Keratinocyte (primary cell): ENCODE measurements at regions not wholly inside any gene's neighbourhood (a gene's known extent, or its start where the extent isn't known, plus 50 kb on each side); places are given as distances from the start of the nearest gene placed in this dataset.

Experiments used
- EZH2 ChIP-seq: IDR thresholded peaks from one replicate; pipeline ENCODE4 v1.6.1; 2012; ENCODE audit warnings: inconsistent platforms, mild to moderate bottlenecking, low read length, moderate library complexity
- TF ChIP-seq, protein P1 (sequence below), 3 experiments: IDR thresholded peaks in 1 of 3; conservative IDR thresholded peaks in 1 of 3; optimal IDR thresholded peaks in 1 of 3; 2 replicates in 2 of 3; 3 replicates in 1 of 3; pipeline versions ENCODE3 to v1.5.1; 2011; ENCODE audit warnings: low read length in 3 of 3, mild to moderate bottlenecking in 3 of 3, moderate library complexity in 2 of 3, control low read depth in 1 of 3, inconsistent platforms in 1 of 3; ENCODE audit not compliant: insufficient read depth in 2 of 3; ENCODE audit errors: extremely low read depth in 1 of 3

DNA sequence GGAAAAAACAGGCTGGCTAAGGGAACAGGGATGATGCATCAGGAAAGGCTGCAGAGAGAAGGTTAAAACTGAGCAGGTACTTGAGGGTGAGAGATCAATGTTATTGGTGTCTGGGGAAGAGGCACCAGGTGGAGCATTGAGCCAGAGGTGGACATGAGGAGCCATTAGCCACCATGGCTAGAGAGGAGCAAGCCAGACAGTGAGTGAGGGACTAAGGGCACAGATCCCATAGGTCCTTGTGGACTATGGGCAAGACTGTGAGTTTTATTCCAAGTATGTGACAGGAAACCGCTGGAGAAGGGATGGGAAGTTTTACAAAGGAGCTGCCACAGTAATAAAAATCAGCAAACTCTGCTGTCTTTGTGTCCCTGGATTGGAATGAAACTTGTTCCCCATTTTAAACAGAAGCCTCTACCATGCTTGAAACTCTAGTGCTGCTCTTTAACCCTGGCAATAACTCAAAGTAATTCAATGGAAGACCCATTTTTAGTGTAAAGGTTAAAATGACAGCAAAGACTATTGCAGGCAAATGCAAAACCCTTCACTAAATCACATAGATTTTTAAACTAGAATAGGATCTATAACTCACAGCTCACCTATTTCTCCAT is 349.8 kb downstream of the ENC1 start:
- TF ChIP-seq, protein P1, sequence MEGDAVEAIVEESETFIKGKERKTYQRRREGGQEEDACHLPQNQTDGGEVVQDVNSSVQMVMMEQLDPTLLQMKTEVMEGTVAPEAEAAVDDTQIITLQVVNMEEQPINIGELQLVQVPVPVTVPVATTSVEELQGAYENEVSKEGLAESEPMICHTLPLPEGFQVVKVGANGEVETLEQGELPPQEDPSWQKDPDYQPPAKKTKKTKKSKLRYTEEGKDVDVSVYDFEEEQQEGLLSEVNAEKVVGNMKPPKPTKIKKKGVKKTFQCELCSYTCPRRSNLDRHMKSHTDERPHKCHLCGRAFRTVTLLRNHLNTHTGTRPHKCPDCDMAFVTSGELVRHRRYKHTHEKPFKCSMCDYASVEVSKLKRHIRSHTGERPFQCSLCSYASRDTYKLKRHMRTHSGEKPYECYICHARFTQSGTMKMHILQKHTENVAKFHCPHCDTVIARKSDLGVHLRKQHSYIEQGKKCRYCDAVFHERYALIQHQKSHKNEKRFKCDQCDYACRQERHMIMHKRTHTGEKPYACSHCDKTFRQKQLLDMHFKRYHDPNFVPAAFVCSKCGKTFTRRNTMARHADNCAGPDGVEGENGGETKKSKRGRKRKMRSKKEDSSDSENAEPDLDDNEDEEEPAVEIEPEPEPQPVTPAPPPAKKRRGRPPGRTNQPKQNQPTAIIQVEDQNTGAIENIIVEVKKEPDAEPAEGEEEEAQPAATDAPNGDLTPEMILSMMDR (optimal IDR thresholded peaks at IDR 0.05 in 1 of 3, IDR thresholded peaks at IDR 0.05 in 1 of 3, conservative IDR thresholded peaks at IDR 0.05 in 1 of 3; ENCODE audit: extremely low read depth in 1 of 3, insufficient read depth in 2 of 3, low read length in 3 of 3), result no peak
- TF ChIP-seq EZH2, result no peak
